A673 (cell line): ENCODE measurements at regions not wholly inside any gene's neighbourhood (a gene's known extent, or its start where the extent isn't known, plus 50 kb on each side); places are given as distances from the start of the nearest gene placed in this dataset.

Source experiments
- BruUV-seq: library from RNA; stranded (reverse); fragments of 400-500 nt; replicated peaks from 2 replicates; lab custom pipeline; 2021; lab: Mats Ljungman, UMichigan
- CTCF ChIA-PET: fragments of 300-600 bp; sonication (Branson Sonifier 250); formaldehyde crosslinking; loops from one replicate; lab custom pipeline; 2022; ENCODE audit warnings: antibody characterized with exemption; lab: Charles Lee
- POLR2A ChIA-PET: fragments of 300-600 bp; sonication (Branson Sonifier 250); formaldehyde crosslinking; loops from one replicate; lab custom pipeline; 2022; ENCODE audit warnings: antibody characterized with exemption; ENCODE audit not compliant: low non-redundant PET; lab: Charles Lee
- DNase-seq: peaks from one replicate; pipeline ENCODE4 v3.0.0-alpha.2; 2015; ENCODE audit warnings: low spot score
- H3K27ac ChIP-seq: fragments of 200-600 bp; sonication (generic); 2 replicates; pipeline ENCODE4 v1.5.1; 2016; ENCODE audit warnings: mixed run types, low read depth, mild to moderate bottlenecking, mixed read lengths, antibody characterized with exemption, low read length; ENCODE audit not compliant: poor library complexity, severe bottlenecking
- H3K27me3 ChIP-seq: fragments of 200-600 bp; sonication (generic); replicated peaks from 2 replicates; pipeline ENCODE4 v1.6.1; 2017; ENCODE audit warnings: mixed run types, low read depth, mild to moderate bottlenecking, mixed read lengths, antibody characterized with exemption, low read length; ENCODE audit not compliant: insufficient read depth, poor library complexity
- H3K36me3 ChIP-seq: fragments of 200-600 bp; sonication (generic); 2 replicates; pipeline ENCODE4 v1.6.1; 2016; ENCODE audit warnings: mixed run types, mild to moderate bottlenecking, mixed read lengths, antibody characterized with exemption, low read length; ENCODE audit not compliant: insufficient read depth, poor library complexity, severe bottlenecking
- H3K4me1 ChIP-seq: fragments of 200-600 bp; sonication (generic); 2 replicates; pipeline ENCODE4 v1.6.1; 2017; ENCODE audit warnings: mixed run types, mild to moderate bottlenecking, mixed read lengths, antibody characterized with exemption, low read length; ENCODE audit not compliant: insufficient read depth, poor library complexity, severe bottlenecking
- H3K4me3 ChIP-seq: fragments of 200-600 bp; sonication (generic); 2 replicates; pipeline ENCODE4 v1.5.1; 2016; ENCODE audit warnings: low read depth, mixed run types, mild to moderate bottlenecking, mixed read lengths, low read length; ENCODE audit not compliant: poor library complexity, severe bottlenecking
- H3K9me3 ChIP-seq: fragments of 200-600 bp; sonication (generic); 2 replicates; pipeline ENCODE4 v1.6.1; 2016; ENCODE audit warnings: mixed run types, low read depth, mild to moderate bottlenecking, mixed read lengths, antibody characterized with exemption, low read length; ENCODE audit not compliant: poor library complexity, severe bottlenecking
- EZH2 ChIP-seq: fragments of 200-600 bp; sonication (generic); IDR thresholded peaks from 2 replicates; pipeline ENCODE4 v1.6.1; 2017; ENCODE audit warnings: borderline replicate concordance, low read depth, mild to moderate bottlenecking, mixed read lengths, antibody characterized with exemption, low read length; ENCODE audit not compliant: poor library complexity, severe bottlenecking
- intact Hi-C: fragments of 100-400 bp; cut with micrococcal nuclease; formaldehyde crosslinking; loops from one replicate; pipeline ENCODE4 v1.10.0; 2022; ENCODE audit not compliant: unreplicated experiment
- TF ChIP-seq, protein P1 (sequence below): fragments of 300-800, 200-600 bp; sonication (generic); conservative IDR thresholded peaks from 2 replicates; pipeline ENCODE4 v1.5.1; 2017; ENCODE audit warnings: low read depth, mild to moderate bottlenecking, antibody characterized with exemption, low read length, moderate library complexity, mixed read lengths

DNA sequence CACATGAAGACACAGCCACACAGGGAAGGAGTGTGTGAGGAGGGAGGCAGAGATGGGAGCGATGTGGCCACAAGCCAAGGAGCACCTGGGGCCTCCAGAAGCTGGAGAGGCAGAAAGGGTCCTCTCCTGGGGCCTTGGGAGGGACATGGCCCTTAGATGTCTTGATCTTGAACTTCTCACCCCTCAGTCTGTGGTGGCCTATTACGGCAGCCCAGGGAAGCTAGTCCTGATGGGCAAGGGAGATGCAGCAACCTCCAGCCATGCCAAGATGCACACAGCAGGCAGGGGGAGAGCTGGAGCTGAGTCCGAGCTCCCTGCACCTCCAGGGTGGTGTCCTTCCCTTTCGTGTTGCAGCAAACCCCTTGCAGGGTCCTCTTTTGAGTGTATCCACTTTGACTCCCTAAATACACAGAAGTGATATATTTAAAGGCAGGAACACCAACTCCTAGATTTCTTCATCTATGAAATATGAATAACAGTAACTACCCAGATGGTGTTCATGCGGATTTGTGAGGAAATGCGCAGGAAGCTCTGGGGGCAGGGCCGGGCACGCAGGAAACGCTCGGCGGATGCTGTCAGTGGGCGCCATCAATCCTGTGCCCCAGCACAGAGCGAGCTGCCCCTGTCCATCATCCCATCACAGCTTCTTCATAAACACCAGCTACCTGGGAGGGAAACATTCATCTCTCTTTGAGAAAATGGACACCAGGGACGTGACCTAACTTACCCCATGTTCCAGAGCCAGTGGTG lies 230.4 kb upstream of the MYT1L start:
- CTCF ChIA-PET: no interaction called here

DNA sequence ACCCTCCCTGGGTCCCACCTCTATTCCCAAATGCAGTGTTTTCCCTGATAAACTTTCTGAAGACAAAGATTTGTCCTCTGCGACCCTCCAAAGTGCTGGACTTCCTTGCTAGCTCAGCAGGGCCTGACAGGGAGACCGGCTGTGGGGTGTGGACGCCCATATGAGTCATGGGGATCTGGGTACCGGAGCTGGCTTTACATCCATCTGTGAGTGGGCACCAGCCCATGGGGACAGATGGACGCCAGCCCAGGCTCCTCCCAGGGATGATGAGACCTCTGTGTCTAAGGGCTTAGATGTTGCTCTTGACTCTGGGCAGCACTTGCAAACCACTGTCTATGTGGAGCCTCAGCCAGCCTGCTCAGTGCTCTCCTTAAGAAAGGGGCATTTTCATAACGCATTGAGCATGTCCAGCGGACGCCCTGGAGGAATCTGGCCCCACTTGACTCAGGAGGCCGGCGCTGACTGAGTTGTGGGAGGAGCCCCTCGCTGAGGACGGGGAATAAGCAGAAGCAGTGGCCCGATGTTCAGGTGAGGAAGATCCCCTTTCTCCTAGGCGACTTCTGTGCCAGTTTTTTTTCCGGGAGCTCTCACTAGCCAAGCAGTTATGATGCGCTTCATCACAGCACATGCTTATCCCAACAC lies 229.4 kb upstream of the MYT1L start:
- ChIA-PET CTCF (no interaction called here), POLR2A (no interaction called here)

More for the DNA sequence above, 230.4 kb upstream of the MYT1L start:
- Histone ChIP-seq H3K9me3 (no peaks in the 10 kb centered on the region), H3K4me1 (no peaks in the 10 kb centered on the region), H3K36me3 (no peaks in the 10 kb centered on the region), H3K27ac (no peak overlapping the region), H3K4me3 (no peak overlapping the region), H3K27me3 (no peaks in the 10 kb centered on the region)
- TF ChIP-seq, protein P1, sequence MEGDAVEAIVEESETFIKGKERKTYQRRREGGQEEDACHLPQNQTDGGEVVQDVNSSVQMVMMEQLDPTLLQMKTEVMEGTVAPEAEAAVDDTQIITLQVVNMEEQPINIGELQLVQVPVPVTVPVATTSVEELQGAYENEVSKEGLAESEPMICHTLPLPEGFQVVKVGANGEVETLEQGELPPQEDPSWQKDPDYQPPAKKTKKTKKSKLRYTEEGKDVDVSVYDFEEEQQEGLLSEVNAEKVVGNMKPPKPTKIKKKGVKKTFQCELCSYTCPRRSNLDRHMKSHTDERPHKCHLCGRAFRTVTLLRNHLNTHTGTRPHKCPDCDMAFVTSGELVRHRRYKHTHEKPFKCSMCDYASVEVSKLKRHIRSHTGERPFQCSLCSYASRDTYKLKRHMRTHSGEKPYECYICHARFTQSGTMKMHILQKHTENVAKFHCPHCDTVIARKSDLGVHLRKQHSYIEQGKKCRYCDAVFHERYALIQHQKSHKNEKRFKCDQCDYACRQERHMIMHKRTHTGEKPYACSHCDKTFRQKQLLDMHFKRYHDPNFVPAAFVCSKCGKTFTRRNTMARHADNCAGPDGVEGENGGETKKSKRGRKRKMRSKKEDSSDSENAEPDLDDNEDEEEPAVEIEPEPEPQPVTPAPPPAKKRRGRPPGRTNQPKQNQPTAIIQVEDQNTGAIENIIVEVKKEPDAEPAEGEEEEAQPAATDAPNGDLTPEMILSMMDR: no peak
- no peak for TF ChIP-seq EZH2
- no TSS peak for BruUV-seq
- POLR2A ChIA-PET: no interaction called here
- intact Hi-C loops: no loop called here
- no peak for DNase-seq

DNA sequence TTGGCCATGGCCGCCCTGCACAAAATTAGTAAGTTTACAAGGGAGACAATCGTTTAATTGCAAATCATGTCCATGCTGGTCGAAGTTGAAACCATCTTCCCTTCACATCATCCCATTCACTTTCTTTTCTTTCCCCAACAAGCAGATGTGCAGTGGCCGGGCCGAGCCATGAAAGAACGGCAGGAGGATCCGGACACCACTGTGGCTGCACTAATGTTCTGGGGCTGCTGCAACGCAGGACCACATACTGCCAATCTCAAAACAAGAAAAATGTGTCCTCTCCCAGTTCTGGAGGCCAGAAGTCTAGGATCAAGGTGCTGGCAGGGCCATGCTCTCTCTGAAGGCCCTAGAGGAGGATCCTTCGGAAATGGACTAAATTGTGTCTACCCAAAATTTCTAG lies 227.4 kb upstream of the MYT1L start:
- ChIA-PET CTCF (no interaction called here), POLR2A (no interaction called here)
- DNase-seq: no peak
- H3K27me3 ChIP-seq: no peaks in the 10 kb centered on the region
- no peak overlapping the region for H3K4me3 ChIP-seq
- intact Hi-C loops: no loop called here
- no peak for TF ChIP-seq EZH2
- no TSS peak for BruUV-seq
- no peaks in the 10 kb centered on the region for H3K36me3 ChIP-seq
- H3K4me1 ChIP-seq: no peaks in the 10 kb centered on the region
- no peaks in the 10 kb centered on the region for H3K9me3 ChIP-seq
- H3K27ac ChIP-seq: no peak overlapping the region

More for the DNA sequence above, 229.4 kb upstream of the MYT1L start:
- H3K27me3 ChIP-seq: no peaks in the 10 kb centered on the region
- H3K36me3 ChIP-seq: no peaks in the 10 kb centered on the region
- H3K9me3 ChIP-seq: no peaks in the 10 kb centered on the region
- DNase-seq: no peak
- no peak for TF ChIP-seq EZH2
- TF ChIP-seq, protein P1: no peak
- H3K4me3 ChIP-seq: no peak overlapping the region
- H3K4me1 ChIP-seq: no peaks in the 10 kb centered on the region
- intact Hi-C loops: no loop called here
- BruUV-seq: no TSS peak
- H3K27ac ChIP-seq: no peak overlapping the region
